Neural progenitor cell (in vitro differentiated cells): ENCODE measurements at regions not wholly inside any gene's neighbourhood (a gene's known extent, or its start where the extent isn't known, plus 50 kb on each side); places are given as distances from the start of the nearest gene placed in this dataset.

Experiments used
- DNase-seq: peaks from one replicate; pipeline ENCODE4 v3.0.0-alpha.2; 2016; ENCODE audit warnings: low spot score
- H2AFZ ChIP-seq: fragments of 200-600 bp; sonication (generic); replicated peaks from 2 replicates; pipeline ENCODE4 v1.6.1; 2016; ENCODE audit warnings: antibody characterized with exemption
- H3F3A ChIP-seq: fragments of 200-600 bp; sonication (generic); 2 replicates; pipeline ENCODE4 v1.6.1; 2016; ENCODE audit warnings: antibody characterized with exemption, low read depth
- H3K27ac ChIP-seq: fragments of 200-600 bp; sonication (generic); 2 replicates; pipeline ENCODE4 v1.5.1; 2016; ENCODE audit warnings: mild to moderate bottlenecking
- H3K27me3 ChIP-seq: fragments of 200-600 bp; sonication (generic); 2 replicates; pipeline ENCODE4 v1.6.1; 2016; ENCODE audit warnings: mild to moderate bottlenecking, moderate library complexity
- H3K36me3 ChIP-seq: fragments of 200-600 bp; sonication (generic); 2 replicates; pipeline ENCODE4 v1.5.1; 2016
- H3K4me1 ChIP-seq: fragments of 200-600 bp; sonication (generic); 2 replicates; pipeline ENCODE4 v1.6.1; 2016; ENCODE audit warnings: mixed run types
- H3K4me2 ChIP-seq: fragments of 200-600 bp; sonication (generic); 2 replicates; pipeline ENCODE4 v1.6.1; 2016
- H3K4me3 ChIP-seq: fragments of 200-600 bp; sonication (generic); 2 replicates; pipeline ENCODE4 v1.5.1; 2016
- H3K79me2 ChIP-seq: fragments of 200-600 bp; sonication (generic); 2 replicates; pipeline ENCODE4 v1.6.1; 2016; ENCODE audit warnings: low read depth
- H3K9ac ChIP-seq: fragments of 200-600 bp; sonication (generic); 2 replicates; pipeline ENCODE4 v1.6.1; 2016
- H3K9me3 ChIP-seq: fragments of 200-600 bp; sonication (generic); 2 replicates; pipeline ENCODE4 v1.5.1; 2016; ENCODE audit warnings: low read depth
- H4K20me1 ChIP-seq: fragments of 200-600 bp; sonication (generic); 2 replicates; pipeline ENCODE4 v1.6.1; 2016; ENCODE audit warnings: low read depth
- H3K27ac Mint-ChIP-seq: 3 replicates; pipeline ENCODE4 v1.8.0; 2021; ENCODE audit warnings: mixed read lengths
- H3K27me3 Mint-ChIP-seq: 2 replicates; pipeline ENCODE4 v1.8.0; 2022; ENCODE audit warnings: low read depth, mild to moderate bottlenecking, inconsistent platforms, moderate library complexity, mixed read lengths; ENCODE audit not compliant: insufficient read depth
- H3K36me3 Mint-ChIP-seq: 3 replicates; pipeline ENCODE4 v1.8.0; 2021; ENCODE audit warnings: mixed read lengths
- H3K4me1 Mint-ChIP-seq: 3 replicates; pipeline ENCODE4 v1.8.0; 2021; ENCODE audit warnings: mixed read lengths
- H3K4me3 Mint-ChIP-seq: 3 replicates; pipeline ENCODE4 v1.8.0; 2021; ENCODE audit warnings: mild to moderate bottlenecking, moderate library complexity, mixed read lengths
- H3K9me3 Mint-ChIP-seq: 3 replicates; pipeline ENCODE4 v1.8.0; 2020; ENCODE audit warnings: mixed read lengths
- CTCF ChIP-seq: fragments of 200-600 bp; sonication (generic); IDR thresholded peaks from 2 replicates; pipeline ENCODE4 v1.5.1; 2017; ENCODE audit warnings: antibody characterized with exemption, mild to moderate bottlenecking
- EZH2 ChIP-seq: fragments of 200-600 bp; sonication (generic); IDR thresholded peaks from 2 replicates; pipeline ENCODE4 v1.6.1; 2017; ENCODE audit warnings: antibody characterized with exemption, mild to moderate bottlenecking, moderate library complexity
- EZH2phosphoT487 ChIP-seq: fragments of 200-600 bp; sonication (generic); IDR thresholded peaks from 2 replicates; pipeline ENCODE4 v1.6.1; 2017; ENCODE audit warnings: antibody characterized with exemption

- DNase-seq, result no peak
- Histone ChIP-seq H3K79me2 (no peaks in the 10 kb centered on the region), H3K9ac (no peak overlapping the region), H4K20me1 (no peaks in the 10 kb centered on the region), H3F3A (no peaks in the 10 kb centered on the region), H3K4me3 (no peak overlapping the region), H3K4me1 (no peaks in the 10 kb centered on the region), H3K4me2 (no peak overlapping the region), H2AFZ (no peak overlapping the region), H3K27ac (no peak overlapping the region), H3K27me3 (no peaks in the 10 kb centered on the region), H3K36me3 (no peaks in the 10 kb centered on the region), H3K9me3 (peaks cover 11% of the 10 kb centered on the region)
- H3K4me1 Mint-ChIP-seq, result no peaks in the 10 kb centered on the region
- no peak overlapping the region for H3K27ac Mint-ChIP-seq
- no peaks in the 10 kb centered on the region for H3K27me3 Mint-ChIP-seq
- TF ChIP-seq EZH2phosphoT487 (no peak), EZH2 (no peak), CTCF (no peak)
- peaks cover 3% of the 10 kb centered on the region for H3K9me3 Mint-ChIP-seq
- no peak overlapping the region for H3K4me3 Mint-ChIP-seq
- H3K36me3 Mint-ChIP-seq, result no peaks in the 10 kb centered on the region
Observed at GRCh38 chrX:6761251-6761650, 226.3 kb upstream of the VCX3A start.

- Histone ChIP-seq H3K9me3 (peaks cover 1% of the 10 kb centered on the region), H3K4me1 (no peaks in the 10 kb centered on the region), H3F3A (no peaks in the 10 kb centered on the region), H3K9ac (no peak overlapping the region), H3K27me3 (no peaks in the 10 kb centered on the region), H3K4me3 (no peak overlapping the region), H3K4me2 (no peak overlapping the region), H3K36me3 (no peaks in the 10 kb centered on the region), H4K20me1 (no peaks in the 10 kb centered on the region), H3K27ac (no peak overlapping the region), H3K79me2 (no peaks in the 10 kb centered on the region), H2AFZ (no peak overlapping the region)
- Mint-ChIP-seq H3K36me3 (no peaks in the 10 kb centered on the region), H3K9me3 (no peaks in the 10 kb centered on the region), H3K27ac (no peak overlapping the region), H3K27me3 (no peaks in the 10 kb centered on the region), H3K4me3 (no peak overlapping the region), H3K4me1 (no peaks in the 10 kb centered on the region)
- DNase-seq, result no peak
- TF ChIP-seq EZH2 (no peak), CTCF (no peak), EZH2phosphoT487 (no peak)
Observed at GRCh38 chrX:6759655-6760375, 224.9 kb upstream of the VCX3A start.

GRCh38 chrX:6758234-6758633 lies 223.3 kb upstream of the VCX3A start:
- Histone ChIP-seq H2AFZ (no peak overlapping the region), H3K79me2 (no peaks in the 10 kb centered on the region), H3K4me1 (no peaks in the 10 kb centered on the region), H3K9me3 (peaks cover 7% of the 10 kb centered on the region), H3K9ac (no peak overlapping the region), H3F3A (no peaks in the 10 kb centered on the region), H3K4me3 (no peak overlapping the region), H3K27ac (no peak overlapping the region), H3K27me3 (no peaks in the 10 kb centered on the region), H4K20me1 (no peaks in the 10 kb centered on the region), H3K4me2 (no peak overlapping the region), H3K36me3 (no peaks in the 10 kb centered on the region)
- no peak for DNase-seq
- H3K9me3 Mint-ChIP-seq, result no peaks in the 10 kb centered on the region
- no peak overlapping the region for H3K27ac Mint-ChIP-seq
- no peak overlapping the region for H3K4me3 Mint-ChIP-seq
- H3K4me1 Mint-ChIP-seq, result no peaks in the 10 kb centered on the region
- H3K27me3 Mint-ChIP-seq, result no peaks in the 10 kb centered on the region
- H3K36me3 Mint-ChIP-seq, result no peaks in the 10 kb centered on the region
- TF ChIP-seq CTCF, result no peak
- no peak for TF ChIP-seq EZH2phosphoT487
- TF ChIP-seq EZH2, result no peak
